IMR-90 (cell line): ENCODE measurements at regions not wholly inside any gene's neighbourhood (a gene's known extent, or its start where the extent isn't known, plus 50 kb on each side); places are given as distances from the start of the nearest gene placed in this dataset.

ENCODE experiments used
- ATAC-seq: fragments of 200-7000 bp; cut with Tn5 transposase; 2 replicates; pipeline ENCODE4 v1.9.1; 2020; ENCODE audit warnings: low read depth, mild to moderate bottlenecking, moderate library complexity
- BruUV-seq: library from RNA; stranded (reverse); fragments of 400-500 nt; replicated peaks from 2 replicates; lab custom pipeline; 2021; lab: Mats Ljungman, UMichigan
- CTCF ChIA-PET: fragments of 300-600 bp; formaldehyde crosslinking; extraction: SDS; loops from one replicate; lab custom pipeline; 2021; ENCODE audit warnings: antibody characterized with exemption; lab: Yijun Ruan, JAX
- POLR2A ChIA-PET: fragments of 300-600 bp; sonication (Branson Sonifier 250); formaldehyde crosslinking; loops from one replicate; lab custom pipeline; 2022; ENCODE audit warnings: antibody characterized with exemption; ENCODE audit not compliant: unreplicated experiment; lab: Charles Lee
- DNase-seq: peaks from one replicate; pipeline ENCODE4 v3.0.0; 2013
- H2AFZ ChIP-seq: replicated peaks from 2 replicates; pipeline ENCODE3; 2013; ENCODE audit warnings: low read length, mild to moderate bottlenecking; ENCODE audit not compliant: poor library complexity
- H2AK5ac ChIP-seq: 2 replicates; pipeline ENCODE4 v1.6.1; 2013; ENCODE audit warnings: low read depth, low read length, inconsistent platforms
- H2AK9ac ChIP-seq: replicated peaks from 2 replicates; pipeline ENCODE3; 2013; ENCODE audit warnings: mild to moderate bottlenecking, low read depth, low read length, moderate library complexity; ENCODE audit not compliant: poor library complexity
- H2BK120ac ChIP-seq: 2 replicates; pipeline ENCODE4 v1.6.1; 2013; ENCODE audit warnings: low read depth, low read length, inconsistent platforms
- H2BK15ac ChIP-seq: 3 replicates; pipeline ENCODE4 v1.6.1; 2013; ENCODE audit warnings: low read depth, low read length, inconsistent platforms
- H2BK20ac ChIP-seq: 2 replicates; pipeline ENCODE4 v1.6.1; 2013; ENCODE audit warnings: low read depth, mild to moderate bottlenecking, inconsistent platforms, low read length, moderate library complexity
- H2BK5ac ChIP-seq: 2 replicates; pipeline ENCODE4 v1.6.1; 2013; ENCODE audit warnings: mild to moderate bottlenecking, low read depth, low read length, inconsistent platforms; ENCODE audit not compliant: poor library complexity, severe bottlenecking
- H3K14ac ChIP-seq: replicated peaks from 2 replicates; pipeline ENCODE4 v1.6.1; 2013; ENCODE audit warnings: low read depth, low read length, inconsistent platforms
- H3K18ac ChIP-seq: 2 replicates; pipeline ENCODE4 v1.6.1; 2013; ENCODE audit warnings: low read depth, low read length, control low read depth
- H3K23ac ChIP-seq: 2 replicates; pipeline ENCODE4 v1.6.1; 2013; ENCODE audit warnings: low read depth, low read length, inconsistent platforms
- H3K27ac ChIP-seq: 2 replicates; pipeline ENCODE4 v1.5.1; 2013; ENCODE audit warnings: mild to moderate bottlenecking, control low read depth, low read length; ENCODE audit not compliant: insufficient read depth
- H3K27me3 ChIP-seq: 2 replicates; pipeline ENCODE4 v1.6.1; 2013; ENCODE audit warnings: low read length; ENCODE audit not compliant: control insufficient read depth, insufficient read depth
- H3K36me3 ChIP-seq: 2 replicates; pipeline ENCODE4 v1.6.1; 2013; ENCODE audit warnings: low read length, mixed read lengths; ENCODE audit not compliant: control insufficient read depth, insufficient read depth
- H3K4ac ChIP-seq: 2 replicates; pipeline ENCODE4 v1.6.1; 2013; ENCODE audit warnings: low read depth, low read length, inconsistent platforms
- H3K4me1 ChIP-seq: 2 replicates; pipeline ENCODE4 v1.6.1; 2013; ENCODE audit warnings: low read length, mixed read lengths; ENCODE audit not compliant: control insufficient read depth, insufficient read depth
- H3K4me2 ChIP-seq: 2 replicates; pipeline ENCODE4 v1.6.1; 2013; ENCODE audit warnings: low read depth, mild to moderate bottlenecking, control low read depth, low read length, moderate library complexity
- H3K4me3 ChIP-seq: 2 replicates; pipeline ENCODE4 v1.5.1; 2013; ENCODE audit warnings: low read depth, mild to moderate bottlenecking, control low read depth, low read length, moderate library complexity; ENCODE audit not compliant: insufficient read depth
- H3K56ac ChIP-seq: 2 replicates; pipeline ENCODE4 v1.6.1; 2013; ENCODE audit warnings: low read length, inconsistent platforms; ENCODE audit not compliant: insufficient read depth; ENCODE audit errors: extremely low read depth
- H3K79me1 ChIP-seq, 2 experiments: 2 replicates each; pipeline ENCODE4 v1.6.1; 2013; ENCODE audit warnings: low read length in 2 of 2, inconsistent platforms in 1 of 2, low read depth in 1 of 2
- H3K9ac ChIP-seq: 2 replicates; pipeline ENCODE4 v1.6.1; 2013; ENCODE audit warnings: low read depth, low read length, control low read depth
- H3K9me1 ChIP-seq: 2 replicates; pipeline ENCODE4 v1.6.1; 2013; ENCODE audit warnings: low read length, inconsistent platforms; ENCODE audit not compliant: insufficient read depth
- H3K9me3 ChIP-seq: 2 replicates; pipeline ENCODE4 v1.6.1; 2013; ENCODE audit warnings: low read length; ENCODE audit not compliant: control insufficient read depth, insufficient read depth
- H4K20me1 ChIP-seq: 2 replicates; pipeline ENCODE4 v1.6.1; 2013; ENCODE audit warnings: low read length, inconsistent platforms; ENCODE audit not compliant: insufficient read depth
- H4K5ac ChIP-seq: 2 replicates; pipeline ENCODE4 v1.6.1; 2013; ENCODE audit warnings: mild to moderate bottlenecking, low read depth, low read length, control low read depth
- H4K8ac ChIP-seq, 2 experiments: 2 replicates each; pipeline ENCODE4 v1.6.1; 2013; ENCODE audit warnings: low read depth in 2 of 2, low read length in 2 of 2, control low read depth in 1 of 2, inconsistent platforms in 1 of 2
- H4K91ac ChIP-seq: 2 replicates; pipeline ENCODE4 v1.6.1; 2013; ENCODE audit warnings: low read depth, low read length, inconsistent platforms; ENCODE audit not compliant: insufficient read depth
- BHLHE40 ChIP-seq: fragments of 150-350 bp; IDR thresholded peaks from 2 replicates; pipeline ENCODE4 v1.6.1; 2016; ENCODE audit warnings: mild to moderate bottlenecking, low read depth, low read length
- CEBPB ChIP-seq: IDR thresholded peaks from 2 replicates; pipeline ENCODE4 v1.6.1; 2012; ENCODE audit warnings: low read depth, low read length, improper control_type of control experiment
- CHD1 ChIP-seq: IDR thresholded peaks from 2 replicates; pipeline ENCODE4 v1.6.1; 2012; ENCODE audit warnings: low read depth, low read length, improper control_type of control experiment
- CTCF ChIP-seq: conservative IDR thresholded peaks from 2 replicates; pipeline ENCODE4 v1.5.1; 2012; ENCODE audit warnings: mild to moderate bottlenecking, low read depth, low read length, improper control_type of control experiment
- ELK1 ChIP-seq: fragments of 150-350 bp; IDR thresholded peaks from 2 replicates; pipeline ENCODE4 v1.6.1; 2016; ENCODE audit warnings: low read depth, mild to moderate bottlenecking, low read length, moderate library complexity, borderline replicate concordance
- FOS ChIP-seq: fragments of 150-350 bp; IDR thresholded peaks from 2 replicates; pipeline ENCODE4 v1.6.1; 2016; ENCODE audit warnings: low read depth, low read length
- MAFK ChIP-seq: IDR thresholded peaks from 2 replicates; pipeline ENCODE4 v1.6.1; 2012; ENCODE audit warnings: low read depth, low read length, improper control_type of control experiment
- MAZ ChIP-seq: IDR thresholded peaks from 2 replicates; pipeline ENCODE4 v1.6.1; 2012; ENCODE audit warnings: low read depth, mild to moderate bottlenecking, low read length, improper control_type of control experiment, moderate library complexity, borderline replicate concordance
- MXI1 ChIP-seq: IDR thresholded peaks from 2 replicates; pipeline ENCODE4 v1.6.1; 2012; ENCODE audit warnings: low read depth, mild to moderate bottlenecking, low read length, moderate library complexity, borderline replicate concordance
- NFE2L2 ChIP-seq: fragments of 150-350 bp; IDR thresholded peaks from 2 replicates; pipeline ENCODE4 v1.6.1; 2016; ENCODE audit warnings: low read depth, mild to moderate bottlenecking, low read length
- POLR2A ChIP-seq: IDR thresholded peaks from 2 replicates; pipeline ENCODE4 v1.6.1; 2012; ENCODE audit warnings: mild to moderate bottlenecking, low read depth, low read length
- RAD21 ChIP-seq: IDR thresholded peaks from 2 replicates; pipeline ENCODE4 v1.6.1; 2012; ENCODE audit warnings: low read length, improper control_type of control experiment
- RCOR1 ChIP-seq: IDR thresholded peaks from 2 replicates; pipeline ENCODE4 v1.6.1; 2012; ENCODE audit warnings: mild to moderate bottlenecking, low read length, improper control_type of control experiment; ENCODE audit not compliant: insufficient replicate concordance
- RFX5 ChIP-seq: IDR thresholded peaks from 2 replicates; pipeline ENCODE4 v1.8.0; 2012; ENCODE audit warnings: low read depth, mild to moderate bottlenecking, low read length, moderate library complexity
- SMC3 ChIP-seq: fragments of 150-350 bp; IDR thresholded peaks from 2 replicates; pipeline ENCODE4 v1.6.1; 2016; ENCODE audit warnings: low read depth, mild to moderate bottlenecking, antibody characterized with exemption, low read length, moderate library complexity
- WGBS, 2 experiments: methylation state at CpG; one replicate each; pipeline versions ENCODE4 v1.1.5 to v1.1.7; 2013; ENCODE audit warnings: missing lambda C conversion rate in 2 of 2; ENCODE audit not compliant: insufficient read length in 1 of 2; ENCODE audit errors: extremely low coverage in 2 of 2; 5-methylcytosine and 5-hydroxymethylcytosine counted together
- dilution Hi-C: fragments of 300-500 bp; cut with HindIII; formaldehyde crosslinking; loops from one replicate; pipeline ENCODE4 v1.14.3; 2018; ENCODE audit warnings: low sequenced_read_pairs; ENCODE audit not compliant: unreplicated experiment
- in situ Hi-C: fragments of 300-500 bp; cut with MboI; formaldehyde crosslinking; loops from 3 replicates; pipeline ENCODE4 v1.14.3; 2019; ENCODE audit warnings: low sequenced_read_pairs, inconsistent platforms, mixed read lengths
- intact Hi-C: fragments of 100-400 bp; cut with micrococcal nuclease; formaldehyde crosslinking; loops from 2 replicates; pipeline ENCODE4 v1.10.0; 2022

GRCh38 chr6:26295691-26296555 lies 69.1 kb upstream of the BTN3A2 start:
- H3K56ac ChIP-seq: no peak overlapping the region
- peaks cover 7% of the 10 kb centered on the region; the same call in 1 of the 2 replicates for H3K4me1 ChIP-seq
- no peaks in the 10 kb centered on the region for H4K20me1 ChIP-seq
- H4K5ac ChIP-seq: no peak overlapping the region
- no peak overlapping the region; the same call in 2 of the 3 replicates for H2BK15ac ChIP-seq
- peak overlapping the region; percentile 18; the same call in 1 of the 2 replicates for H2AK5ac ChIP-seq
- H2BK5ac ChIP-seq: peak overlapping the region; percentile 65
- in situ Hi-C loops (loop anchor here (25.0 kb wide), 1 partner anchor 841 kb away; a partner anchor contains a TSS), dilution Hi-C loops (no loop called here), intact Hi-C loops (no loop called here)
- no peaks in the 10 kb centered on the region for H3K9me3 ChIP-seq
- ChIA-PET CTCF (no interaction called here), POLR2A (no interaction called here)
- no peak overlapping the region for H3K27ac ChIP-seq
- ATAC-seq: peak; percentile 78
- H3K9me1 ChIP-seq: peaks cover 6% of the 10 kb centered on the region
- H2BK120ac ChIP-seq: peak overlapping the region; percentile 11; the same call in 1 of the 2 replicates
- DNase-seq: peak; percentile 92
- no peak overlapping the region for H2AK9ac ChIP-seq
- no peaks in the 10 kb centered on the region for H3K36me3 ChIP-seq
- no peak overlapping the region for H3K23ac ChIP-seq
- H4K91ac ChIP-seq: peak overlapping the region; percentile 20; the same call in 1 of the 2 replicates
- BruUV-seq: no TSS peak
- H2BK20ac ChIP-seq: peak overlapping the region; percentile 50
- no peak overlapping the region for H3K4me3 ChIP-seq
- H3K18ac ChIP-seq: peak overlapping the region; percentile 38; the same call in 1 of the 2 replicates
- H3K4me2 ChIP-seq: peak overlapping the region; percentile 34; the same call in 1 of the 2 replicates
- H2AFZ ChIP-seq: no peak overlapping the region
- no peaks in the 10 kb centered on the region for H3K79me1 ChIP-seq
- H3K9ac ChIP-seq: no peak overlapping the region
- H3K4ac ChIP-seq: peak overlapping the region; percentile 32; the same call in 1 of the 2 replicates
- 0% methylated on average over 1 of the region's 11 CpGs; no CpG with 5 or more reads in 1 of the 2 experiments for WGBS, 2 experiments
- no peaks in the 10 kb centered on the region for H3K27me3 ChIP-seq
- 0 out of 2 replicates have a peak overlapping the region, but pooled peaks have one; percentile 40 for H3K14ac ChIP-seq
- peak overlapping the region in 1 of 2 experiments; percentile 41; a peak in 1 of 4 replicates for H4K8ac ChIP-seq
- TF ChIP-seq MAZ (no peak), CHD1 (no peak), BHLHE40 (peak; percentile 80; the same call in 1 of the 2 replicates), RCOR1 (peak; percentile 32), CEBPB (no peak), CTCF (no peak), FOS (peak; percentile 65; the same call in 1 of the 2 replicates), RAD21 (no peak), SMC3 (no peak), NFE2L2 (peak; percentile 60; the same call in 1 of the 2 replicates), ELK1 (no peak), MXI1 (peak; percentile 71), RFX5 (no peak), POLR2A (no peak), MAFK (peak; percentile 91)
